Stimulated activated memory B cell treated with anti-CD40 and anti-IgM and Interleukin-4, amounts not matched to agents 10 μg/mL and 1 μg/mL and 100 μg/mL, for 72 hours (primary cell): ENCODE measurements at regions not wholly inside any gene's neighbourhood (a gene's known extent, or its start where the extent isn't known, plus 50 kb on each side); places are given as distances from the start of the nearest gene placed in this dataset.
"Not testable (repeated sequence)": the region's sequence is repeated elsewhere in the genome, so short reads cannot be mapped to it uniquely, and the experiment has no call there.

Experiments
- ATAC-seq: fragments of 150-1000 bp; cut with Tn5 transposase; 2 replicates; pipeline ENCODE4 v1.10.0; 2021
- H3K27ac Mint-ChIP-seq: one replicate; pipeline ENCODE4 v1.8.0; 2022; ENCODE audit warnings: mild to moderate bottlenecking, mixed read lengths
- H3K27me3 Mint-ChIP-seq: one replicate; pipeline ENCODE4 v1.8.0; 2022; ENCODE audit warnings: mixed read lengths
- H3K36me3 Mint-ChIP-seq: one replicate; pipeline ENCODE4 v1.8.0; 2022; ENCODE audit warnings: mixed read lengths
- H3K4me1 Mint-ChIP-seq: one replicate; pipeline ENCODE4 v1.8.0; 2022; ENCODE audit warnings: mixed read lengths
- H3K4me3 Mint-ChIP-seq: one replicate; pipeline ENCODE4 v1.8.0; 2022; ENCODE audit warnings: mild to moderate bottlenecking, moderate library complexity, mixed read lengths
- H3K9me3 Mint-ChIP-seq: one replicate; pipeline ENCODE4 v1.8.0; 2022; ENCODE audit warnings: mixed read lengths

GRCh38 chr2:193841384-193842150, 1646.8 kb upstream of the TMEFF2 start:
- Mint-ChIP-seq H3K4me1 (no peaks in the 10 kb centered on the region), H3K9me3 (no peaks in the 10 kb centered on the region), H3K4me3 (no peak overlapping the region), H3K27me3 (no peaks in the 10 kb centered on the region), H3K36me3 (no peaks in the 10 kb centered on the region), H3K27ac (no peak overlapping the region)
- ATAC-seq, result no peak

GRCh38 chr2:193837111-193837738, 1642.5 kb upstream of the TMEFF2 start:
- no peak for ATAC-seq
- H3K9me3 Mint-ChIP-seq, result peaks cover 2% of the 10 kb centered on the region
- no peak overlapping the region for H3K27ac Mint-ChIP-seq
- no peaks in the 10 kb centered on the region for H3K36me3 Mint-ChIP-seq
- no peak overlapping the region for H3K4me3 Mint-ChIP-seq
- H3K27me3 Mint-ChIP-seq, result no peaks in the 10 kb centered on the region
- no peaks in the 10 kb centered on the region for H3K4me1 Mint-ChIP-seq

DNA sequence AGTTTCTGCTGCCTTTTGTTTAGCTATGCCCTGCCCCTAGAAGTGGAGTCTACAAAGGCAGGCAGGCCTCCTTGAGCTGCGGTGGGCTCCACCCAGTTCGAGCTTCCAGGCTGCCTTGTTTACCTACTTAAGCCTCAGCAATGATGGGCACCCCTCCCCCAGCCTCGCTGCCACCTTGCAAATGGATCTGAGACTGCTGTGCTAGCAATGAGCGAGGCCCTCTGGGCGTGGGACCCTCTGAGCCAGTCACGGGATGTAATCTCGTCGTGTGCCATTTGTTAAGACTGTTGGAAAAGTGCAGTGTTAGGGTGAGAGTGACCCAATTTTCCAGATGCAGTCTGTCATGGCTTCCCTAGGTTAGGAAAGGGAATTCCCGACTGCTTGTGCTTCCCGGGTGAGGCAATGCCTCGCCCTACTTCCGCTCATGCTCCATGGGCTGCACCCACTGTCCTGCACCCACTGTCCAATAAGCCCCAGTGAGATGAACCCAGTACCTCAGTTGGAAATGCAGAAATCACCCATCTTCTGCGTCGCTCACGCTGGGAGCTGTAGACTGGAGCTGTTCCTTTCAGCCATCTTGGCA, 1641.8 kb upstream of the TMEFF2 start:
- not testable (repeated sequence) for ATAC-seq, H3K9me3 Mint-ChIP-seq, H3K4me3 Mint-ChIP-seq, H3K27me3 Mint-ChIP-seq, H3K36me3 Mint-ChIP-seq, H3K4me1 Mint-ChIP-seq, H3K27ac Mint-ChIP-seq

DNA sequence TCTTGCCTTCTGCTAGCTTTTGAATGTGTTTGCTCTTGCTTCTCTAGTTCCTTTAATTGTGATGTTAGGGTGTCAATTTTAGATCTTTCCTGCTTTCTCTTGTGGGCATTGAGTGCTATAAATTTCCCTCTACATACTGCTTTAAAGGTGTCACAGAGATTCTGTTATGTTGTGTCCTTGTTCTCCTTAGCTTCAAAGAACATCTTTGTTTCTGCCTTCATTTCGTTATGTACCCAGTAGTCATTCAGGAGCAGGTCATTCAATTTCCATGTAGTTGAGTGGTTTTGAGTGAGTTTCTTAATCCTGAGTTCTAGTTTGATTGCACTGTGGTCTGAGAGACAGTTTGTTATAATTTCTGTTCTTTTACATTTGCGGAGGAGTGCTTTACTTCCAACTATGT, 1639.2 kb upstream of the TMEFF2 start:
- not testable (repeated sequence) for H3K4me1 Mint-ChIP-seq

GRCh38 chr2:193824474-193824873, 1629.7 kb upstream of the TMEFF2 start:
- Mint-ChIP-seq H3K36me3 (no peaks in the 10 kb centered on the region), H3K27me3 (no peaks in the 10 kb centered on the region), H3K4me1 (no peaks in the 10 kb centered on the region), H3K9me3 (no peaks in the 10 kb centered on the region), H3K27ac (no peak overlapping the region), H3K4me3 (no peak overlapping the region)
- ATAC-seq, result no peak

More for the DNA sequence above, 1639.2 kb upstream of the TMEFF2 start:
- ATAC-seq, H3K36me3 Mint-ChIP-seq, H3K9me3 Mint-ChIP-seq, H3K27me3 Mint-ChIP-seq, H3K4me3 Mint-ChIP-seq, H3K27ac Mint-ChIP-seq: not testable (repeated sequence)

GRCh38 chr2:193818801-193819499, 1624.2 kb upstream of the TMEFF2 start:
- Mint-ChIP-seq H3K9me3 (no peaks in the 10 kb centered on the region), H3K36me3 (no peaks in the 10 kb centered on the region), H3K4me3 (no peak overlapping the region), H3K4me1 (no peaks in the 10 kb centered on the region), H3K27ac (no peak overlapping the region), H3K27me3 (no peaks in the 10 kb centered on the region)
- ATAC-seq, result peak; percentile 31

DNA sequence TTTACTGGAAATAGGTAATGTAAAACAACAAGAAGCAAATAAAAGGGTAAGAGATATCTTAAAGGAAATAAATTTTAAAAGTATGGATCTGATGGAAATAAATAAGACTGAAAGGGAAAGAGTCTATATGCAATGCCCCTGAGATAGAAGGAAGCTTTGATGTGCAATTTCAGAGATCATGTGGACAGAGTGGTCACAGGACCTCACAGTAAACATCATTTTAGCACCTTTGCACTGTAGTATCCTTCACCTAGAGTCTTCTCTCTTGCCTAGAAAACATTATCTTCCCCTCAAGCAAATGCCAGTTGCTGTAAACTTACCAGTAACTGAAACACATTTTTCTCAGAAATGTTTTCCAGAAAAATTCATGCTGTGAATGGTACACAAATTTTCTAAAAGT, 1621.3 kb upstream of the TMEFF2 start:
- Mint-ChIP-seq H3K4me3 (no peak overlapping the region), H3K4me1 (no peaks in the 10 kb centered on the region), H3K9me3 (no peaks in the 10 kb centered on the region), H3K27me3 (no peaks in the 10 kb centered on the region), H3K27ac (no peak overlapping the region), H3K36me3 (no peaks in the 10 kb centered on the region)
- ATAC-seq, result no peak

DNA sequence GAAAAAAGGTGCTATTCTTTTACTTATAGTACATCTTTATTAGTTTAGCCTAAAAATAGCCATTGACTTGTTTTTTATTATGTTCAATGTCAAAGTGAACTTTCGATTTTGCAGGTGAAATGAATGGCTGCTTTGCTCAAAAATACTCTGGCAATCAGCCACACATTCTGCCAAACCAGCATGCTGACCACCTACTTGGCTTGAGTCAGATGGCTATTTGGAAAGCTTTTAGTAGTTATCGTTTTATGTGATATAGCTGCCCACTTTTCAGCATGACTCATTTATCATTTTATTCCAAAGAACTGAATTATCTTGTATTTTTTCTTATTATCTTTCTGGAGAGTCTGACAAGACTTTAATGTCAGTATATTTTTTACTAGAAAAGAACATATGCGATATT, 1615.8 kb upstream of the TMEFF2 start:
- Mint-ChIP-seq H3K4me3 (no peak overlapping the region), H3K27me3 (no peaks in the 10 kb centered on the region), H3K4me1 (no peaks in the 10 kb centered on the region), H3K27ac (no peak overlapping the region), H3K9me3 (no peaks in the 10 kb centered on the region), H3K36me3 (no peaks in the 10 kb centered on the region)
- ATAC-seq, result no peak

DNA sequence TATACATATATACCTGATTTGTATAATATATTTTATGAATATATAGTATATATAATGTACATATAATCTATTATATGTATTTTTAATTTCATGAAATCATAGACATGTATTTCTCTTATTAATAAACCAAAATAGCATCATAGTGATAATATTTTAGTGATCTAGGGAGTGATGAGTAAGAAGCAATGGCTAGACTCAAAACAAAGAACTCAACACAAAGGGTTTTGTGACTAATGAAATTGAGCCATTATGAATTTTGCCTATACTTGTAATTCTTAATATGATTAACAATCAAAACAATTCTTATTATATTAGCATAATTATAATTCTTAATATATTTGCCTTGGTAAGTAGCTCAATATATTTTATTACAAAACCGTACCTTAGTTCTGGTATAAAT, 1614.1 kb upstream of the TMEFF2 start:
- no peak for ATAC-seq
- H3K27me3 Mint-ChIP-seq, result no peaks in the 10 kb centered on the region
- no peaks in the 10 kb centered on the region for H3K9me3 Mint-ChIP-seq
- H3K36me3 Mint-ChIP-seq, result no peaks in the 10 kb centered on the region
- H3K4me1 Mint-ChIP-seq, result no peaks in the 10 kb centered on the region
- no peak overlapping the region for H3K27ac Mint-ChIP-seq
- H3K4me3 Mint-ChIP-seq, result no peak overlapping the region

DNA sequence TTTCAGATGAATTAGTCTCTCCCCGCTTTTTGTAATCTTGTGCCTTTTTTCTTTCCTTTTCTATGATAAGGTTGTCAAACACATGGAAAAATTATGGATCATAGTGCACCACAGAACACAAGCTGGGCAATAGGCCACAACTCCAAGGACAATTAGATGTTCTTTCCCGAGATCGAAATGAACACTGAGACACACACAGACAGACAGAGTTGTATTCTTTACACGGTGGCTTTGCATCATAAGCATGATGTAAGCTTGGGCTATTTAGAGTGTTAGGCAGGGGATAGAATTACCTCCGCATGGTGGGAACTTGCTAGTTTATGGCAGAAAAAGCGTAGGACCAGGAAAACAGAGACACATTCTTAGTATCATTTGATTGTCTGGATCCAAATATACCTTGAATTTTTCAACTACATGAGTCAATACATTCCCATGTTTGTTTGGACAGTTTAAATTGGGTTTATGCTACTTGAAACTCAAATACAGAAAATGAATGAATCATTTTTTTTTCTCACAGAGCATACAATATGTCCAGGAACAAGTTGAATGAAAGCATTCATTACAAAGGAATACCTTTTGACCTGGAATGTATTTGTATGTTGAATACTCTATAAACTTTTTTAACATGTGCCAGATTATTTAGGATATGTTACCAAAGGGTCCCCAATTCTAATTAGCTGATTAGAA, 1611.5 kb upstream of the TMEFF2 start:
- Mint-ChIP-seq H3K9me3 (no peaks in the 10 kb centered on the region), H3K27ac (no peak overlapping the region), H3K4me1 (no peaks in the 10 kb centered on the region), H3K27me3 (no peaks in the 10 kb centered on the region), H3K36me3 (no peaks in the 10 kb centered on the region), H3K4me3 (no peak overlapping the region)
- ATAC-seq, result no peak

DNA sequence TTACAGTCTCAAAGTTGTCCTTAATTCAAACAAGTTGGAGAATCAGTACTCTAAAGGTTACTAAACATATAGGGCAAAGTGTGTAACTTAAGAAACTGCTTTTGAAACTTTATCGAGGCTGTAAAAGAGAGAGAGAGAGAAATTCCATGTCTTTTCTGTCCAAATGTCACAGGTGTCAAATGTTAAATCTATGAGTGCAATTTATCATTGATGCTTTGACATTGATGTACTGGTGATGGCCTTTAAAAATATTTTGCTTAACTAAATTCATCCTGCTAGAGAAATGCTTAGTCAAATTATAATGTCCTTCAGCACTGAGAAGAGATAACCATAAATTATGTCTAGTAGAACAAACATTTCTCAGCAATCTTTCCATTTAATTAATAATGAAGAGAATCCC, 1602.1 kb upstream of the TMEFF2 start:
- Mint-ChIP-seq H3K36me3 (no peaks in the 10 kb centered on the region), H3K4me3 (no peak overlapping the region), H3K27ac (no peak overlapping the region), H3K4me1 (no peaks in the 10 kb centered on the region), H3K27me3 (no peaks in the 10 kb centered on the region), H3K9me3 (peaks cover 2% of the 10 kb centered on the region)
- ATAC-seq, result no peak

DNA sequence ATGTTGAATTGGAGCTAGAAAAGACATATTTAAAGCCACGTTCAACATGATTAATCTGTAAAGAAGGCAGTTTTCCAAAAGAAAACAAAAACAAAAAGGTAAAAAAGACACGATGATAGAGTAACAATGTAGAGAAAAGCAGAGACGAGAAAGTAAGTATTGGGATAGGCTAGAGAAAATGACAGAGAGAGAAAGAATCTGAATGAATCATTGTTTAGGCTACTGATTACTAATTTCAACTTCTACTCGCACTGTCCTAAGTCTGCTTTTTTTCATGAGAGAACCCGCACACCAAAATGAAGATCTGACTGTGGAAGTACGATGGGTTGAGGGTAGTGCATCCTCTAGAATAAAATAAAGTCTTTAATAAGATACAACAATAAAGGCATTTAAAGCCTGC, 1599.2 kb upstream of the TMEFF2 start:
- no peaks in the 10 kb centered on the region for H3K27me3 Mint-ChIP-seq
- H3K4me3 Mint-ChIP-seq, result no peak overlapping the region
- H3K36me3 Mint-ChIP-seq, result no peaks in the 10 kb centered on the region
- no peaks in the 10 kb centered on the region for H3K9me3 Mint-ChIP-seq
- ATAC-seq, result no peak
- no peaks in the 10 kb centered on the region for H3K4me1 Mint-ChIP-seq
- no peak overlapping the region for H3K27ac Mint-ChIP-seq

DNA sequence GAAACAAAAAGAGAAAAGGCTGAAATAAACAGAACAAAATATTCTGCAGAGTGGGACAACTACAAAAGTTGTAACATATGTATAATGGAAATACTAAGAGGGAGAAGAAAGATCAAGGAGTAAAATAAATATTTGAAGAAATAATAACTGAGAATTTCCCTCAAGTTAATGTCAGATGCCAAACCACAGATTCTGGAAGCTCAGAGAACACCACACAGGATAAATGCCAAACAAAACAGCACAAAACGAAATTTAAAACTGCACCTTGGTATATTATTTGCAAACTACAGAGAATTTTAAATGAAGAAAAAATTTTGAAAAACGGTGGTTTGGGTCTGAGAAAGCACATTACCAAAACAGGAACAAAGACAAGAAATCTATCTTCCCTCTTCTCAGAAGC, 1588.9 kb upstream of the TMEFF2 start:
- no peaks in the 10 kb centered on the region for H3K9me3 Mint-ChIP-seq
- H3K4me1 Mint-ChIP-seq, result no peaks in the 10 kb centered on the region
- ATAC-seq, result no peak
- no peak overlapping the region for H3K4me3 Mint-ChIP-seq
- H3K36me3 Mint-ChIP-seq, result no peaks in the 10 kb centered on the region
- H3K27me3 Mint-ChIP-seq, result no peaks in the 10 kb centered on the region
- no peak overlapping the region for H3K27ac Mint-ChIP-seq

GRCh38 chr2:193778293-193778692, 1583.6 kb upstream of the TMEFF2 start:
- H3K9me3 Mint-ChIP-seq, result no peaks in the 10 kb centered on the region
- no peak for ATAC-seq
- H3K27ac Mint-ChIP-seq, result no peak overlapping the region
- H3K4me3 Mint-ChIP-seq, result no peak overlapping the region
- H3K36me3 Mint-ChIP-seq, result no peaks in the 10 kb centered on the region
- H3K4me1 Mint-ChIP-seq, result no peaks in the 10 kb centered on the region
- no peaks in the 10 kb centered on the region for H3K27me3 Mint-ChIP-seq

DNA sequence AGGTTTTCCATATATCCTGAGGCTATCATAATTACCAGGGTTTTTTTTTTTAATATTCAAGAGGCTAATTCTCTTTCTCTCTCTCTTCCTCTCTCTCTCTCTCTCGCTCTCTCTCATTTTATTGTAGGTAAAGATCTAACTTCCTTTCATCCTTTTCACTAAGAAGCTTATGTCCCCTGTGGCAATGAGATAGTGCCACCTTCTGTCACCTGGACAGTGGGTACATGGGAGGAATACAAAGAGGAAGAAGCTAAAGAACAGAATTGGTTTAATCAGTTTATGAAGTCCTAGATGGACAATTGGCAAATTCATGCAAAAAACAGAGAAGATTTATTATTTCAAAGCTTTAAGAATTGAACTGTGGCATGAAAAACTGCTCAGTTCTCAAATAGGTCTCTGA, 1582.3 kb upstream of the TMEFF2 start:
- H3K9me3 Mint-ChIP-seq, result no peaks in the 10 kb centered on the region
- no peak for ATAC-seq
- H3K4me3 Mint-ChIP-seq, result no peak overlapping the region
- H3K36me3 Mint-ChIP-seq, result no peaks in the 10 kb centered on the region
- no peak overlapping the region for H3K27ac Mint-ChIP-seq
- no peaks in the 10 kb centered on the region for H3K4me1 Mint-ChIP-seq
- H3K27me3 Mint-ChIP-seq, result no peaks in the 10 kb centered on the region
